GM12864 (cell line): ENCODE measurements at regions not wholly inside any gene's neighbourhood (a gene's known extent, or its start where the extent isn't known, plus 50 kb on each side); places are given as distances from the start of the nearest gene placed in this dataset.

Experiments used
- DNase-seq: peaks from one replicate; pipeline ENCODE4 v3.0.0-alpha.2; 2011; ENCODE audit warnings: low read depth
- H3K4me3 ChIP-seq: 2 replicates; pipeline ENCODE4 v1.5.1; 2011; ENCODE audit warnings: mild to moderate bottlenecking, low read depth, low read length, control low read depth
- CTCF ChIP-seq: IDR thresholded peaks from 2 replicates; pipeline ENCODE4 v1.5.1; 2011; ENCODE audit warnings: low read depth, mild to moderate bottlenecking, moderate library complexity, low read length, control low read depth, inconsistent platforms; ENCODE audit errors: missing control alignments

- TF ChIP-seq CTCF: no peak
- H3K4me3 ChIP-seq: no peak overlapping the region
- DNase-seq: no peak
Measured at GRCh38 chr3:81439108-81439507, 322.3 kb downstream of the GBE1 start.

DNA sequence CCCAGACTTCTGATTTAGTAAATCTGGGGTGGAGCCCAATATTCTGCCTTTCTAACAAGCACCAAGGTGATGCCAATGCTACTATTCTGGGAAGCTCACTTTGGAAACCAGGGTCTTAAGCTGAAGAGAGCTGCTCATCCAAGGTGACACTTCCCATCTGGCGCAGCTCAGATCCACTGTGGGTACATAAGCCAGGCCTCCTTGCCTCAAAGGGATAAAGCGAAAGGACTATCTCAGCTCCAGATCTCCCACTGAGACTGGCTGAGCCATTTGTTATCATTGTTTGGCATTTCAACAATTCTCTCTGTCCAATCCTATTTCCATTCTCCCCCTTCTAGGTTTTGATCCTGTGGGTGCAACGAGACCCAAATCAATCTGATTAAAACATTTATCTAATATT lies 323.8 kb downstream of the GBE1 start:
- no peak for DNase-seq
- TF ChIP-seq CTCF: no peak
- no peak overlapping the region for H3K4me3 ChIP-seq

DNA sequence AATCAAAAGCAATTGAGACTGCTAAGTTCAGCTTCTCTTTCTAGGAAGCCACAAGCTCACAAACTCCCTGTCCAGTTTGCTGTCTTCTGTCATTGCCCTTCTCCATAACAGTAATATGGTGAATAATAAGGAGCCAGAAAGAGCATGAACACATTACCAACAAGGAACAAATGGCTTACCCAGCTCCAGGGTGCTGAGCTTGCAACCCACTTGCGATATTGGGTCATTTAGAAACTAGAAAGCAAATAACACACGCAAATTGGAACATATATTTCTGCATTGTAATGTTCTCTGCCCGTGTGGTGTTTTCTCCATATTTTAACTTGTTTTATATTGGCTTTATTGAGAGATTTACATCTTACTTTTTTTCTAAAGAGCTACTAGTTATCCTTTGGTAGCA lies 325.3 kb downstream of the GBE1 start:
- TF ChIP-seq CTCF: no peak
- DNase-seq: no peak
- H3K4me3 ChIP-seq: no peak overlapping the region

GRCh38 chr3:81435050-81435449 lies 326.4 kb downstream of the GBE1 start:
- no peak for TF ChIP-seq CTCF
- no peak overlapping the region for H3K4me3 ChIP-seq
- no peak for DNase-seq

GRCh38 chr3:81434161-81434560 lies 327.3 kb downstream of the GBE1 start:
- DNase-seq: no peak
- no peak for TF ChIP-seq CTCF
- no peak overlapping the region for H3K4me3 ChIP-seq

- no peak overlapping the region for H3K4me3 ChIP-seq
- no peak for TF ChIP-seq CTCF
- DNase-seq: no peak
Measured at GRCh38 chr3:81433675-81434074, 327.8 kb downstream of the GBE1 start.

GRCh38 chr3:81432456-81432855 lies 329.0 kb downstream of the GBE1 start:
- DNase-seq: no peak
- no peak overlapping the region for H3K4me3 ChIP-seq
- TF ChIP-seq CTCF: no peak
